ENCODE measurements at regions not wholly inside any gene's neighbourhood (a gene's known extent, or its start where the extent isn't known, plus 50 kb on each side); places are given as distances from the start of the nearest gene placed in this dataset.

- Histone ChIP-seq H3K27ac (no peak overlapping the region), H3K4me3 (no peak overlapping the region), H3K36me3 (no peaks in the 10 kb centered on the region), H3K27me3 (no peaks in the 10 kb centered on the region), H3K9me3 (no peaks in the 10 kb centered on the region), H3K4me1 (ENCODE audit: insufficient read depth) (no peaks in the 10 kb centered on the region)
- TF ChIP-seq CTCF (IDR thresholded peaks at IDR 0.05) (no peak), POLR2A (IDR thresholded peaks at IDR 0.05) (no peak), EP300 (IDR thresholded peaks at IDR 0.05) (no peak)
- WGBS, 3 donors = 71 to 78% (median 77%) methylated on average over 3 of the region's 3 CpGs
- intact Hi-C loops (cut with DNase I) = loop anchor here in 1 of 4 donors (5.0 kb wide), 1 partner anchor 1038 kb away; no protein-coding TSS in a partner anchor
- no peak for DNase-seq
Observed at GRCh38 chr13:84873951-84874350, 925.3 kb downstream of the SLITRK6 start.

GRCh38 chr13:84870190-84870589 is 929.0 kb downstream of the SLITRK6 start:
- 84 to 85% (median 84%) methylated on average over 6 of the region's 6 CpGs for WGBS, 3 donors
- no peak for DNase-seq
- intact Hi-C loops (cut with DNase I) = loop anchor here in 1 of 4 donors (5.0 kb wide), 1 partner anchor 1042 kb away; no protein-coding TSS in a partner anchor
- no peak overlapping the region for H3K27ac ChIP-seq
- H3K27me3 ChIP-seq = no peaks in the 10 kb centered on the region
- no peaks in the 10 kb centered on the region for H3K4me1 ChIP-seq (ENCODE audit: insufficient read depth)
- no peak overlapping the region for H3K4me3 ChIP-seq
- no peak for TF ChIP-seq CTCF (IDR thresholded peaks at IDR 0.05)
- no peak for TF ChIP-seq EP300 (IDR thresholded peaks at IDR 0.05)
- no peak for TF ChIP-seq POLR2A (IDR thresholded peaks at IDR 0.05)
- H3K9me3 ChIP-seq = no peaks in the 10 kb centered on the region
- H3K36me3 ChIP-seq = no peaks in the 10 kb centered on the region

- H3K4me3 ChIP-seq = no peak overlapping the region
- no peaks in the 10 kb centered on the region for H3K27me3 ChIP-seq
- intact Hi-C loops (cut with DNase I) = no loop called here
- no peaks in the 10 kb centered on the region for H3K36me3 ChIP-seq
- H3K4me1 ChIP-seq (ENCODE audit: insufficient read depth) = no peaks in the 10 kb centered on the region
- TF ChIP-seq CTCF (IDR thresholded peaks at IDR 0.05) (no peak), EP300 (IDR thresholded peaks at IDR 0.05) (no peak), POLR2A (IDR thresholded peaks at IDR 0.05) (no peak)
- no peaks in the 10 kb centered on the region for H3K9me3 ChIP-seq
- no peak overlapping the region for H3K27ac ChIP-seq
- DNase-seq = no peak
Observed at GRCh38 chr13:84867246-84867645, 932.0 kb downstream of the SLITRK6 start.

- intact Hi-C loops (cut with DNase I) = no loop called here
- H3K27me3 ChIP-seq = no peaks in the 10 kb centered on the region
- no peak for DNase-seq
- H3K9me3 ChIP-seq = no peaks in the 10 kb centered on the region
- TF ChIP-seq CTCF (IDR thresholded peaks at IDR 0.05) = no peak
- H3K36me3 ChIP-seq = no peaks in the 10 kb centered on the region
- H3K27ac ChIP-seq = no peak overlapping the region
- H3K4me3 ChIP-seq = no peak overlapping the region
- 74 to 86% (median 84%) methylated on average over 2 of the region's 2 CpGs for WGBS, 3 donors
- no peaks in the 10 kb centered on the region for H3K4me1 ChIP-seq (ENCODE audit: insufficient read depth)
Observed at GRCh38 chr13:84865783-84866221, 933.4 kb downstream of the SLITRK6 start.

GRCh38 chr13:84864341-84864740 is 934.9 kb downstream of the SLITRK6 start:
- no peak overlapping the region for H3K4me3 ChIP-seq
- no peaks in the 10 kb centered on the region for H3K9me3 ChIP-seq
- H3K27ac ChIP-seq = no peak overlapping the region
- no peaks in the 10 kb centered on the region for H3K4me1 ChIP-seq (ENCODE audit: insufficient read depth)
- H3K36me3 ChIP-seq = no peaks in the 10 kb centered on the region
- no peak for DNase-seq
- TF ChIP-seq POLR2A (IDR thresholded peaks at IDR 0.05) = no peak
- no peak for TF ChIP-seq EP300 (IDR thresholded peaks at IDR 0.05)
- TF ChIP-seq CTCF (IDR thresholded peaks at IDR 0.05) = no peak
- intact Hi-C loops (cut with DNase I) = no loop called here
- no peaks in the 10 kb centered on the region for H3K27me3 ChIP-seq
- whole genome bisulfite sequencing, 3 donors = 77 to 78% (median 77%) methylated on average over 2 of the region's 2 CpGs
